SU-DHL-6 (cell line): ENCODE measurements at regions not wholly inside any gene's neighbourhood (a gene's known extent, or its start where the extent isn't known, plus 50 kb on each side); places are given as distances from the start of the nearest gene placed in this dataset.
"Not testable (repeated sequence)": the region's sequence is repeated elsewhere in the genome, so short reads cannot be mapped to it uniquely, and the experiment has no call there.

ENCODE experiments used
- H2AFZ ChIP-seq: fragments of 200-600 bp; sonication (generic); 2 replicates; pipeline ENCODE4 v1.6.1; 2014; ENCODE audit warnings: low read depth, mild to moderate bottlenecking, moderate library complexity, mixed read lengths, antibody characterized with exemption, low read length; ENCODE audit not compliant: severe bottlenecking
- H3F3A ChIP-seq: fragments of 200-600 bp; shearing (Covaris generic); 2 replicates; pipeline ENCODE4 v1.6.0; 2016; ENCODE audit warnings: antibody characterized with exemption, mild to moderate bottlenecking; ENCODE audit not compliant: insufficient read depth
- H3K27ac ChIP-seq: fragments of 200-600 bp; sonication (generic); 2 replicates; pipeline ENCODE4 v1.5.1; 2016; ENCODE audit warnings: low read depth, mild to moderate bottlenecking, low read length, moderate library complexity, mixed read lengths
- H3K27me3 ChIP-seq: fragments of 200-600 bp; sonication (generic), shearing (Covaris generic); 2 replicates; pipeline ENCODE4 v1.6.0; 2014; ENCODE audit warnings: mild to moderate bottlenecking, low read length
- H3K36me3 ChIP-seq: fragments of 200-600 bp; sonication (generic); 2 replicates; pipeline ENCODE4 v1.6.1; 2014; ENCODE audit warnings: mild to moderate bottlenecking, low read length, mixed read lengths
- H3K4me2 ChIP-seq: fragments of 300-600, 200-600 bp; shearing (Covaris generic), sonication (generic); 2 replicates; pipeline ENCODE4 v1.6.0; 2014; ENCODE audit warnings: low read length, low read depth, mild to moderate bottlenecking; ENCODE audit not compliant: poor library complexity, severe bottlenecking
- H3K4me3 ChIP-seq: fragments of 200-600 bp; sonication (generic); 2 replicates; pipeline ENCODE4 v1.5.1; 2014; ENCODE audit warnings: antibody characterized with exemption, low read length, mild to moderate bottlenecking, mixed read lengths; ENCODE audit not compliant: insufficient read depth, poor library complexity, severe bottlenecking
- H3K79me2 ChIP-seq: fragments of 200-600 bp; sonication (generic); 2 replicates; pipeline ENCODE4 v1.6.1; 2014; ENCODE audit warnings: mild to moderate bottlenecking, low read length, moderate library complexity; ENCODE audit not compliant: insufficient read depth
- H3K9ac ChIP-seq: fragments of 200-600 bp; sonication (generic); 2 replicates; pipeline ENCODE4 v1.7.0; 2014; ENCODE audit warnings: mild to moderate bottlenecking, low read length
- H3K9me2 ChIP-seq: fragments of 200-600 bp; sonication (generic); replicated peaks from 2 replicates; pipeline ENCODE4 v1.6.1; 2014; ENCODE audit warnings: low read length; ENCODE audit not compliant: insufficient read depth
- H3K9me3 ChIP-seq: fragments of 200-600 bp; sonication (generic); 2 replicates; pipeline ENCODE4 v1.6.1; 2014; ENCODE audit warnings: low read length, mixed read lengths; ENCODE audit not compliant: insufficient read depth
- H4K20me1 ChIP-seq: fragments of 200-600 bp; sonication (generic); 2 replicates; pipeline ENCODE4 v1.6.1; 2014; ENCODE audit warnings: low read depth, mild to moderate bottlenecking, antibody characterized with exemption, low read length, moderate library complexity, mixed read lengths
- CTCF ChIP-seq: fragments of 200-600 bp; sonication (generic); IDR thresholded peaks from one replicate; pipeline ENCODE4 v1.5.1; 2017; ENCODE audit warnings: antibody characterized with exemption, mild to moderate bottlenecking, low read length, moderate library complexity; ENCODE audit not compliant: insufficient read depth, poor library complexity, severe bottlenecking
- EZH2phosphoT487 ChIP-seq: fragments of 200-600 bp; sonication (generic), shearing (Covaris generic); conservative IDR thresholded peaks from 2 replicates; pipeline ENCODE4 v1.6.1; 2018; ENCODE audit warnings: mild to moderate bottlenecking, antibody characterized with exemption, low read length, moderate library complexity, mixed read lengths

DNA sequence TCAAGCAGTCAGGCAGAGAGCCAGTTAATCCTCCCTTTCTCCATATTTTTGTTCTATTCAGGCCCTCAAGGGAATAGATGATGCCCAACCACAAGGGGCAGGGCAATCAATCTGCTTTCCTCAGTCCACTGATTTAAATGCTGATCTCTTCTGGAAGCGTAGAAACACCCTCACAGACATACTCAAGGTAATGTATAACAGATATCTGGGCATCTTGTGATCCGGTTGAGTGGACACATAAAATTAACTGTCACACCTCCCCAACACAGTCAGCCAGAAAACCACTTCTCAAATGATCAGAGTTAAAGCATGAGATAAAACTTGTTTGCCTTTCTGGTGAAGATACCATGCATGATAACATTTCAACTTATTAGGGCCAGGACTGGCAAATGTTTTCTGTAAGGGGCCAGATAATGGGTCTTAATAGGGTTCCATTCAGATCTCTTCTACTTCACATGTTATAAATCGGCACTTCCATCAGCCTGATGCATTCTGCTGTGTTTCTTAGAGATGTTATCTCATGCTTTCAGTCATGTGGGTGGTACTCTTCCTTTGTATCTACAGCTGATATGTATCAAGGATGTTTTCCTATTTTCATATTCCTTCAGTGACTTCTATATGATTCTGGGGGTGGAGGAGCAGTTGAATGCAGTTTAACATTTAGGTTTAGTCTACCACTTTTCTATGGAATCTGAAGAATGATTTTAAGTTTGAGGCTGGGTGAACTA, 58.9 kb upstream of the CNTLN start:
- H3K27me3 ChIP-seq: no peaks in the 10 kb centered on the region
- H2AFZ ChIP-seq: no peak overlapping the region
- H3K27ac ChIP-seq: no peak overlapping the region
- no peak overlapping the region for H3K9ac ChIP-seq
- no peak overlapping the region for H3K4me3 ChIP-seq
- no peaks in the 10 kb centered on the region for H3F3A ChIP-seq
- TF ChIP-seq EZH2phosphoT487 (no peak), CTCF (no peak)
- H3K9me2 ChIP-seq: no peaks in the 10 kb centered on the region
- H3K79me2 ChIP-seq: no peaks in the 10 kb centered on the region
- no peaks in the 10 kb centered on the region for H3K36me3 ChIP-seq
- no peak overlapping the region for H3K4me2 ChIP-seq
- H3K9me3 ChIP-seq: no peaks in the 10 kb centered on the region
- no peaks in the 10 kb centered on the region for H4K20me1 ChIP-seq

DNA sequence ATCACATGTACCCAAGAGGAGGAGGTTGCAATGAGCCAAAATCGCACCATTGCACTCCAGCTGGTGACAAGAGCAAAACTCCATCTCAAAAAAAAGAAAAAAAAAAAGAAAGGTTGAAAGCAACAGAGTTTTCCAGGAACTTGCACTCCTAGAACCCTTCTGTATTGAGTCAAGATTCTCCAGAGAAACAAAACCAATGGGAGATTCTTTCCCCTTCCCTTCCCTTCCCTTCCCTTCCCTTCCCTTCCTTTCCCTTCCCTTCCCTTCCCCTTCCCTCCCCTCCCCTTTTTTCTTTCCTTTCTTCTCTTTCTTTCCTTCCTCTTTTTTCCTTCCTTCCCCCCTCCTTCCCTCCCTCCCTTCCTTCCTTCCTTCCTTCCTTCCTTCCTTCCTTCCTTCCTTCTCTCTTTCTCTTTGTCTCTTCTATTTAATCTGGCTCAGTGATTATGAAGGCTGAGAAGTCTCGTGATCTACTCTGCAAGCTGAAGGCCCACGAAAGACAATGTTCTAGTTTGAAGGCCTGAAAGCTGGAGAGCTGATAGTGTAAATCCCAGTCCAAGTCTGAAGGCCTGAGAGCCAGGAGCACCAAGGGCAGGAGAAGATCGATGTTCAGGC, 59.6 kb upstream of the CNTLN start:
- H3K27me3 ChIP-seq: no peaks in the 10 kb centered on the region
- H3K9ac ChIP-seq: no peak overlapping the region
- H2AFZ ChIP-seq: no peak overlapping the region
- H3F3A ChIP-seq: no peaks in the 10 kb centered on the region
- no peak overlapping the region for H3K4me3 ChIP-seq
- H3K79me2 ChIP-seq: no peaks in the 10 kb centered on the region
- H3K36me3 ChIP-seq: no peaks in the 10 kb centered on the region
- H4K20me1 ChIP-seq: no peaks in the 10 kb centered on the region
- H3K9me2 ChIP-seq: no peaks in the 10 kb centered on the region
- H3K9me3 ChIP-seq: no peaks in the 10 kb centered on the region
- no peak overlapping the region for H3K27ac ChIP-seq
- H3K4me2 ChIP-seq: no peak overlapping the region
- TF ChIP-seq CTCF (no peak), EZH2phosphoT487 (no peak)

- not testable (repeated sequence) for H3K9me3 ChIP-seq, H3K36me3 ChIP-seq, H4K20me1 ChIP-seq, H3K9ac ChIP-seq, H3K9me2 ChIP-seq, H3K27me3 ChIP-seq, H3K27ac ChIP-seq, H3K4me3 ChIP-seq, H3K79me2 ChIP-seq, H3F3A ChIP-seq, H2AFZ ChIP-seq, H3K4me2 ChIP-seq
Measured at GRCh38 chr9:17072563-17072962, 62.3 kb upstream of the CNTLN start.

DNA sequence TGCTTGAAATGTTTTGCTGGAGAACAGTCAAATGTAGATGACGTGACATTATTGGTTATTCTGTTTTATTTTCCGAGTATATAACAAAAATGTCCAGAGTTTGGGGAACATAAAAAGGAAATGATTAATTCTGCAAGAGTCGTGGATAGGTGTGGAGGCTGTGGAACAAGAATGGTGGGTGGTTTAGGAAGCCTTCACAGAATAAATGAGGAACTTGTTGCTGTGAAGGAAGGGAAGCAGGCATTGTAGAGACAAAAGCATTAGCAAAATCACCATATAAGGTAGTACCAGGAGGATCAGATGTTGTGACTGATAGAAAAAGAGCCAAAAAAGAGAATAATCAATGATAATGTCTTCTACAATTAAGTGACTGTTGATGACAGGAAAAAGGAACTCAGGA, 66.2 kb upstream of the CNTLN start:
- H3K9me3 ChIP-seq: no peaks in the 10 kb centered on the region
- H3K79me2 ChIP-seq: no peaks in the 10 kb centered on the region
- no peaks in the 10 kb centered on the region for H3K9me2 ChIP-seq
- H4K20me1 ChIP-seq: no peaks in the 10 kb centered on the region
- H3K36me3 ChIP-seq: no peaks in the 10 kb centered on the region
- no peak overlapping the region for H2AFZ ChIP-seq
- no peaks in the 10 kb centered on the region for H3F3A ChIP-seq
- H3K9ac ChIP-seq: no peak overlapping the region
- no peaks in the 10 kb centered on the region for H3K27me3 ChIP-seq
- H3K4me2 ChIP-seq: no peak overlapping the region
- no peak for TF ChIP-seq EZH2phosphoT487
- no peak for TF ChIP-seq CTCF
- no peak overlapping the region for H3K27ac ChIP-seq
- H3K4me3 ChIP-seq: no peak overlapping the region
